H1 (cell line): ENCODE measurements at regions not wholly inside any gene's neighbourhood (a gene's known extent, or its start where the extent isn't known, plus 50 kb on each side); places are given as distances from the start of the nearest gene placed in this dataset.

Experiments used
- CTCF ChIA-PET: fragments of 300-600 bp; sonication (Branson Sonifier 250); formaldehyde crosslinking; loops from one replicate; lab custom pipeline; 2021; ENCODE audit not compliant: partially characterized antibody; lab: Charles Lee
- POLR2A ChIA-PET: fragments of 300-600 bp; sonication (Branson Sonifier 250); formaldehyde crosslinking; loops from one replicate; lab custom pipeline; 2021; ENCODE audit warnings: inconsistent platforms; ENCODE audit not compliant: partially characterized antibody; lab: Charles Lee
- DNase-seq, 2 experiments: peaks; one replicate each; pipeline versions ENCODE4 v3.0.0 to v3.0.0-alpha.2; 2010 to 2022; ENCODE audit warnings: low spot score in 2 of 2, low read depth in 1 of 2, mixed read lengths in 1 of 2
- FAIRE-seq: peaks from 2 replicates; lab custom pipeline; 2011; peaks lifted over from hg19 to GRCh38; lab: Jason Lieb, UNC
- H2AFZ ChIP-seq: 2 replicates; pipeline ENCODE4 v1.8.1; 2012; ENCODE audit warnings: low read length, inconsistent platforms
- H2AK5ac ChIP-seq: 2 replicates; pipeline ENCODE4 v1.6.1; 2013; ENCODE audit warnings: low read depth, low read length
- H2BK120ac ChIP-seq: replicated peaks from 2 replicates; pipeline ENCODE3; 2013; ENCODE audit warnings: low read depth, low read length, inconsistent platforms
- H2BK12ac ChIP-seq: 2 replicates; pipeline ENCODE4 v1.6.1; 2013; ENCODE audit warnings: low read depth, low read length
- H2BK15ac ChIP-seq: 2 replicates; pipeline ENCODE4 v1.6.1; 2013; ENCODE audit warnings: low read length
- H2BK20ac ChIP-seq: 2 replicates; pipeline ENCODE4 v1.6.1; 2013; ENCODE audit warnings: low read length
- H2BK5ac ChIP-seq: 2 replicates; pipeline ENCODE4 v1.6.1; 2013; ENCODE audit warnings: low read depth, low read length
- H3K14ac ChIP-seq: 2 replicates; pipeline ENCODE4 v1.6.1; 2013; ENCODE audit warnings: inconsistent platforms; ENCODE audit not compliant: insufficient read length
- H3K18ac ChIP-seq: 2 replicates; pipeline ENCODE4 v1.6.1; 2013; ENCODE audit warnings: low read length; ENCODE audit errors: extremely low read depth
- H3K23ac ChIP-seq: 2 replicates; pipeline ENCODE4 v1.6.1; 2013; ENCODE audit warnings: inconsistent platforms; ENCODE audit not compliant: insufficient read length
- H3K23me2 ChIP-seq: 2 replicates; pipeline ENCODE4 v1.6.1; 2013; ENCODE audit warnings: low read depth, low read length
- H3K27ac ChIP-seq: 2 replicates; pipeline ENCODE4 v1.6.1; 2011; ENCODE audit warnings: low read depth, low read length, inconsistent platforms
- H3K27me3 ChIP-seq, 4 experiments: replicated peaks in 1 of 4; 1 replicate in 1 of 4; 2 replicates in 3 of 4; pipeline versions ENCODE4 v1.6.1 to v1.8.1; 2011 to 2013; ENCODE audit warnings: low read length in 3 of 4, mild to moderate bottlenecking in 3 of 4, inconsistent platforms in 2 of 4, mixed read lengths in 2 of 4, moderate library complexity in 1 of 4; ENCODE audit not compliant: control insufficient read depth in 3 of 4, insufficient read depth in 3 of 4; ENCODE audit errors: extremely low read depth in 1 of 4
- H3K36me3 ChIP-seq, 4 experiments: 2 replicates each; pipeline versions ENCODE4 v1.6.1 to v1.8.1; 2011 to 2013; ENCODE audit warnings: mild to moderate bottlenecking in 4 of 4, low read length in 3 of 4, moderate library complexity in 2 of 4, control low read depth in 1 of 4, inconsistent platforms in 1 of 4; ENCODE audit not compliant: insufficient read depth in 4 of 4, control insufficient read depth in 2 of 4
- H3K4ac ChIP-seq: replicated peaks from 2 replicates; pipeline ENCODE3; 2013; ENCODE audit warnings: low read length, low read depth, mixed read lengths, inconsistent platforms; ENCODE audit not compliant: insufficient read length
- H3K4me1 ChIP-seq, 4 experiments: replicated peaks in 1 of 4; 1 replicate in 1 of 4; 2 replicates in 3 of 4; pipeline versions ENCODE4 v1.6.1 to v1.8.1; 2011 to 2013; ENCODE audit warnings: low read length in 3 of 4, inconsistent platforms in 2 of 4, mixed read lengths in 1 of 4; ENCODE audit not compliant: insufficient read depth in 4 of 4, control insufficient read depth in 3 of 4
- H3K4me2 ChIP-seq, 2 experiments: 2 replicates each; pipeline versions ENCODE4 v1.6.1 to v1.8.1; 2011 to 2013; ENCODE audit warnings: low read depth in 2 of 2, low read length in 2 of 2, control low read depth in 1 of 2, inconsistent platforms in 1 of 2, mild to moderate bottlenecking in 1 of 2; ENCODE audit not compliant: insufficient read depth in 1 of 2
- H3K4me3 ChIP-seq, 4 experiments: fragments of 200-600, 300-600 bp in 1 of 4; sonication (generic), shearing (Covaris generic), sonication (Bioruptor Twin) in 1 of 4; 2 replicates each; pipeline versions ENCODE4 v1.5.1 to v1.8.1; 2011 to 2016; ENCODE audit warnings: low read length in 4 of 4, low read depth in 3 of 4, control low read depth in 2 of 4, inconsistent platforms in 2 of 4, mild to moderate bottlenecking in 2 of 4, mixed read lengths in 1 of 4, moderate library complexity in 1 of 4; ENCODE audit not compliant: insufficient read depth in 2 of 4; ENCODE audit errors: extremely low read depth in 1 of 4
- H3K56ac ChIP-seq: replicated peaks from 2 replicates; pipeline ENCODE3; 2013; ENCODE audit warnings: low read depth, mild to moderate bottlenecking, mixed read lengths, low read length, inconsistent platforms; ENCODE audit not compliant: insufficient read length
- H3K79me1 ChIP-seq: 2 replicates; pipeline ENCODE4 v1.6.1; 2013; ENCODE audit warnings: low read depth, low read length, control low read depth
- H3K79me2 ChIP-seq, 2 experiments: 2 replicates each; pipeline versions ENCODE4 v1.6.1 to v1.8.1; 2012 to 2013; ENCODE audit warnings: low read length in 2 of 2, mild to moderate bottlenecking in 2 of 2, inconsistent platforms in 1 of 2; ENCODE audit not compliant: insufficient read depth in 2 of 2, control insufficient read depth in 1 of 2
- H3K9ac ChIP-seq, 4 experiments: replicated peaks in 1 of 4; 1 replicate in 1 of 4; 2 replicates in 3 of 4; pipeline versions ENCODE4 v1.6.1 to v1.8.1; 2011 to 2013; ENCODE audit warnings: low read depth in 3 of 4, low read length in 3 of 4, control low read depth in 2 of 4, mild to moderate bottlenecking in 2 of 4, moderate library complexity in 2 of 4, inconsistent platforms in 1 of 4; ENCODE audit errors: extremely low read depth in 1 of 4
- H3K9me3 ChIP-seq, 2 experiments: 2 replicates each; pipeline versions ENCODE4 v1.6.1 to v1.8.1; 2012 to 2013; ENCODE audit warnings: mild to moderate bottlenecking in 2 of 2, moderate library complexity in 2 of 2, control low read depth in 1 of 2, inconsistent platforms in 1 of 2, low read depth in 1 of 2, low read length in 1 of 2, mixed read lengths in 1 of 2; ENCODE audit not compliant: insufficient read depth in 2 of 2
- H4K20me1 ChIP-seq, 2 experiments: replicated peaks in 1 of 2; 2 replicates each; pipeline versions ENCODE3 to v1.8.1; 2011 to 2013; ENCODE audit warnings: inconsistent platforms in 2 of 2, low read length in 2 of 2, mild to moderate bottlenecking in 1 of 2; ENCODE audit not compliant: insufficient read depth in 2 of 2, control insufficient read depth in 1 of 2
- H4K5ac ChIP-seq: 2 replicates; pipeline ENCODE4 v1.6.1; 2013; ENCODE audit warnings: low read length, low read depth, mixed read lengths, inconsistent platforms; ENCODE audit not compliant: insufficient read length
- H4K8ac ChIP-seq: 2 replicates; pipeline ENCODE4 v1.8.0; 2013; ENCODE audit warnings: mild to moderate bottlenecking, moderate library complexity, low read length, inconsistent platforms; ENCODE audit not compliant: insufficient read depth; ENCODE audit errors: extremely low read depth
- H4K91ac ChIP-seq: replicated peaks from 2 replicates; pipeline ENCODE3; 2013; ENCODE audit warnings: low read length, mixed read lengths, inconsistent platforms; ENCODE audit not compliant: insufficient read length
- ASH2L ChIP-seq: fragments of 200-600, 300-600 bp; sonication (generic); IDR thresholded peaks from one replicate; pipeline ENCODE4 v1.7.1; 2017; ENCODE audit warnings: low read length
- ATF3 ChIP-seq: IDR thresholded peaks from 2 replicates; pipeline ENCODE4 v1.6.1; 2011; ENCODE audit warnings: low read depth, mild to moderate bottlenecking, low read length; ENCODE audit not compliant: insufficient read depth
- CHD1 ChIP-seq: IDR thresholded peaks from 2 replicates; pipeline ENCODE4 v1.6.1; 2012; ENCODE audit warnings: low read depth, low read length, improper control_type of control experiment
- HDAC6 ChIP-seq: IDR thresholded peaks from one replicate; pipeline ENCODE4 v1.7.1; 2012; ENCODE audit warnings: low read depth, mild to moderate bottlenecking, inconsistent platforms, low read length, moderate library complexity
- MAFK ChIP-seq: IDR thresholded peaks from 2 replicates; pipeline ENCODE4 v1.6.1; 2012; ENCODE audit warnings: low read depth, mild to moderate bottlenecking, improper control_type of control experiment, low read length
- MAX ChIP-seq: IDR thresholded peaks from 2 replicates; pipeline ENCODE4 v1.6.1; 2012; ENCODE audit warnings: inconsistent platforms
- POLR2A ChIP-seq, 2 experiments: IDR thresholded peaks; 1 replicate in 1 of 2; 2 replicates in 1 of 2; pipeline ENCODE4 v1.6.1; 2011; ENCODE audit warnings: low read depth in 2 of 2, low read length in 2 of 2, mild to moderate bottlenecking in 2 of 2; ENCODE audit errors: control extremely low read depth in 1 of 2
- SIN3A ChIP-seq, 2 experiments: IDR thresholded peaks in 1 of 2; conservative IDR thresholded peaks in 1 of 2; 2 replicates each; pipeline ENCODE4 v1.6.1; 2011 to 2012; ENCODE audit warnings: low read length in 2 of 2, improper control_type of control experiment in 1 of 2, low read depth in 1 of 2, mild to moderate bottlenecking in 1 of 2
- SIX5 ChIP-seq: IDR thresholded peaks from 2 replicates; pipeline ENCODE4 v1.6.1; 2011; ENCODE audit warnings: mild to moderate bottlenecking, low read depth, low read length
- SP1 ChIP-seq: IDR thresholded peaks from 2 replicates; pipeline ENCODE4 v1.6.1; 2011; ENCODE audit warnings: low read depth, low read length
- SP4 ChIP-seq: IDR thresholded peaks from 2 replicates; pipeline ENCODE4 v1.6.1; 2012; ENCODE audit warnings: low read length, inconsistent platforms
- TAF7 ChIP-seq: optimal IDR thresholded peaks from 2 replicates; pipeline ENCODE3; 2011; ENCODE audit warnings: low read depth, mild to moderate bottlenecking, inconsistent platforms, low read length, moderate library complexity, borderline replicate concordance
- whole genome bisulfite sequencing, 2 experiments: shearing (Covaris generic) in 1 of 2; methylation state at CpG; one replicate each; pipeline versions ENCODE4 v1.1.6 to v1.1.7; 2013 to 2015; ENCODE audit warnings: low lambda C conversion rate in 2 of 2, mixed read lengths in 2 of 2, inconsistent platforms in 1 of 2, low coverage in 1 of 2, missing lambda C conversion rate in 1 of 2; ENCODE audit not compliant: insufficient replicate concordance in 2 of 2, insufficient coverage in 1 of 2, insufficient read length in 1 of 2; ENCODE audit errors: extremely low coverage in 1 of 2, missing lambda C conversion rate in 1 of 2; 5-methylcytosine and 5-hydroxymethylcytosine counted together

- Histone ChIP-seq H3K23ac (no peak overlapping the region), H4K5ac (no peak overlapping the region), H2AK5ac (no peak overlapping the region), H3K4me1 (peaks cover 0 to 5% (median 0%) of the 10 kb centered on the region in 4 experiments; a peak in 1 of 7 replicates), H2AFZ (no peak overlapping the region), H3K14ac (no peak overlapping the region), H2BK12ac (no peak overlapping the region), H2BK5ac (no peak overlapping the region), H4K91ac (no peak overlapping the region), H3K27ac (no peak overlapping the region), H3K79me2 (no peaks in the 10 kb centered on the region), H3K9me3 (no peaks in the 10 kb centered on the region), H3K36me3 (no peaks in the 10 kb centered on the region), H3K18ac (no peak overlapping the region), H3K4me3 (no peak overlapping the region), H2BK120ac (no peak overlapping the region), H3K56ac (no peak overlapping the region), H3K27me3 (no peaks in the 10 kb centered on the region), H2BK15ac (no peak overlapping the region), H3K9ac (no peak overlapping the region), H3K4me2 (no peak overlapping the region), H2BK20ac (no peak overlapping the region), H4K8ac (no peak overlapping the region), H3K4ac (no peak overlapping the region), H4K20me1 (no peaks in the 10 kb centered on the region), H3K23me2 (no peaks in the 10 kb centered on the region; the same call in 1 of the 2 replicates), H3K79me1 (no peaks in the 10 kb centered on the region)
- WGBS, 2 experiments, result 98% methylated on average over 2 of the region's 2 CpGs; no CpG with 5 or more reads in 1 of the 2 experiments
- ChIA-PET CTCF (interaction anchor here (1.4 kb wide), 1 partner anchor 49 kb away, joined by 4 read pairs; no protein-coding TSS in a partner anchor), POLR2A (no interaction called here)
- FAIRE-seq (no peak), DNase-seq (no peak)
- TF ChIP-seq SIX5 (no peak), MAFK (no peak), TAF7 (no peak), SP4 (no peak), HDAC6 (no peak), MAX (no peak), POLR2A (IDR thresholded peaks at IDR 0.05; ENCODE audit: control extremely low read depth in 1 of 2, low read depth in 2 of 2, low read length in 2 of 2) (no peak), SIN3A (conservative IDR thresholded peaks at IDR 0.05 in 1 of 2, IDR thresholded peaks at IDR 0.05 in 1 of 2; ENCODE audit: low read depth in 1 of 2, low read length in 2 of 2) (no peak), CHD1 (no peak), ASH2L (no peak), ATF3 (no peak), SP1 (no peak)
Observed at GRCh38 chr5:158224253-158224652, 365.3 kb upstream of the CLINT1 start.
